SKM-1 treated with dmso at 0.1 percent for 144 hours (cell line): ENCODE measurements at regions not wholly inside any gene's neighbourhood (a gene's known extent, or its start where the extent isn't known, plus 50 kb on each side); places are given as distances from the start of the nearest gene placed in this dataset.

Experiments
- DNase-seq: peaks from one replicate; lab custom pipeline; 2025; ENCODE audit not compliant: unreplicated experiment; lab: John Stamatoyannopoulos, UW

DNA sequence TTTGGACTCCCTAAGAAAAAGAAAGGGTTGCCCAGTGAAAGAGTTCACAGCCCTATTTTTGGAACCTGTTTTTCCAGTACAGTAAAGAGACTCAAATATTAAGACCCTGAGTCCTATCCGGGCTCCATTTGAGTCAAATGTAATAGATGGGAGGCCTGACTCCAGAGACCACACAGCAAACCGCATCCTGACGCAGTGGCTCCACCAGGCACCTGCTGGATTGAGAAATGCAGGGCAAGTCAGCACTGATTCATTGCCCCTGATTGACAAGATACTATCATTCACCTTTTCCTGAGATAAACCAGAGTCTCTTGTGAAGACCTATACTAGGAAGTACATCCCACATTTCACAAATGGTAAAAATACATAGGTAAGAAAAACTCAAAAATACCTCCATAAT, 715.7 kb upstream of the SOX9 start:
- no peak for DNase-seq

DNA sequence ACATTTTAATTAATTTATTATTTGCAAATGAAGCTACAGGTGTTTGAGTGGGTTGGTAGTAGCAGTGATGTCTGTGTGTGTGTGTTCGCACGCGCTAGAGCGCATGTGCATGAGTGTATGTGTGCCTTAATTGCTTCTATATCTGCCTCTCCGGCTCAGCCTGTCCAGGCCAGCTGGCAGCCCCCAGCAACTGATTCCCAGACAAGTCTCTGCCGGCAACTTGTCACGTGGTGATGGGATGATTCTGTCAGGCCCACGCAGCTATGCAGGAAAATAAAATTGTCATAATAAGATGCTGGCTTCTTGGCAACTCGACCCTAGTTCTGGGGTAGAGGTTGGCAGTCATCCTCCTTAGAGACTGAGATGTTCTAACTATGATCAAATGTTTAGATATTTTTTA, 712.8 kb upstream of the SOX9 start:
- no peak for DNase-seq

DNA sequence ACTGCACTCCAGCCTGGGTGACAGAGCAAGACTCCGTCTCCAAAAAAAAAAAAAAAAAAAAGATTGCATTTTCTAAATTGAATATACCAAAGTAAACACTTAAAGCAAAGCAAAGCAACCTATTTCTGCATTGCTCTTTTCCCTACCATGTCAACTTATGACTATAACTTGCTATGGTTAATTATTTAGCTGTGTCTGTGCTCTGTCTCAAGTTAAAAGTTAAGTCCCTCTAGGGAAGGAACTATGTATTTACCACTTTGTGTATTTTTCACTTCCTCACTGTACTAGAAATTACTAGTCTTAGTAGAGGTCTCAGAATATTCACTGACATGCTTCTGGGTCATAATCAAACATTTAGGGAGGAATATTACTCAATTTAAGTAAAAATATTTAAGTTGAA, 711.7 kb upstream of the SOX9 start:
- no peak for DNase-seq

DNA sequence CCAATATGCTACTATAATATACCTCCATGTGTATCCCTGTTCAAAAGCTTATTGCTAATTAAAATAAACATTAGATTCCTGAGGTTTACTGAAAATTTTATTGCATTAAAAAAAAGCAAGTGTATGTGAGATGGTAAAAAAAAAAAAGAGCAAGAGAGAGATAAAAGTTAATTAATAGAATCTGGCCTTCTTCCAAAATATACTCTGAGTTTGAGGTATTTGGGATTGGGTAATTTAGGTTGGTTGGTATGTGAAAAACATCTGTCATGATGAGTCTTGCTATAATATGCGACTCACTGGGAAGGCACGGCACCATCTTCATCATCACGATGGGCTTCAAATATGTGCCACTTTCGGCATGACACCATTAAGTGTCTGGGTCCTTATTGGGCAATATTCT, 711.1 kb upstream of the SOX9 start:
- DNase-seq = no peak

DNA sequence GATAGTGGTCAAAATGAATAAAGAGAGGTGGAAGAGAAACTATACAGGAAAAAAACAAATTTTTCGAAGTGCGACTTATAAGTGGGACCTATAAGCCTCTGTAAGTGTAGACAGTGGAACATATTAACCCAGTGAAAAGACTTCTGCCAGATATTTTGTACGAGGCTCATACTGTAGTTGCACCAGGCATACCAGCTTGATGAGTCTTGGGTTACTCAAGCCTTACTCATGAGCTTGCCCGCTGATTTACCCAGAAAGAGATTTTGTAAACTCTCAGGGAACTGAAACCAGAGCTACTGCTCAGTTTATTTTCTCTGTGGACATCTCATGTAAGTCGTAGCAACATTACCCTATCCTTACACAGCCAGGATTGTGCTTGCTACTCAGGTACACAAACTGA, 708.0 kb upstream of the SOX9 start:
- no peak for DNase-seq

DNA sequence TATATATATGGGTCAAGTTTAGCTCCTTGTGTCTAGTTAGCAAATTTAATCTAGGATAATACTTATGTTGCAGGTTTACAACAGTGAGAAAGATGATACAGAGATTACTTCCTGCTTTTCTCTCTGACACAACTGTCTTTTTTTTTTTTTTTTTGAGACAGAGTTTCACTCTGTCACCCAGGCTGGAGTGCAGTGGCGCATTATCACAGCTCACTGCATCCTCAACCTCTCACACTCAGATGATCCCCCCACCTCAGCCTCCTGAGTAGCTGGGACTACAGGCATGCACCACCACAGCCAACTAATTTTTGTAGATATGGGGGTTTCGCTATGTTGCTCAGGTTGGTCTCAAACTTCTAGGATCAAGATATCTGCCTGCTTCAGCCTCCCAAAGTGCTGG, 706.9 kb upstream of the SOX9 start:
- DNase-seq = no peak

DNA sequence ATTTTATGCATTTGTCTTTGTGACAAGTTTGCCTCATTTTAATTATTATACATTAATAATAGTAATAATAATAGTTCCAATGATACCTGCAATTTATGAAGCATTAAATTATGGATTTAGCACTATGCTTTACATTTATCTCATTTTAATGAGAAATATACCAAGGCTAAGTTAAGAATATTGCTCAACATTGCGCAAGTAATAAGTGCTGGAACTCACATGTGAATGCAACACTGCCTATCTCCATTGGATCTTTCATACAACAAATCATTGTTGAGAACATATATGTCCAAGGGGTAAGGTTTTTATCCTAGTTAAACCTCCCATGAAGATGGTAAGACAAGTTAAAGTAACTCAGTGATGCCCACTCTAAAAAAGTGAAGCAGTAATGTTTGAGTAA, 703.7 kb upstream of the SOX9 start:
- no peak for DNase-seq

DNA sequence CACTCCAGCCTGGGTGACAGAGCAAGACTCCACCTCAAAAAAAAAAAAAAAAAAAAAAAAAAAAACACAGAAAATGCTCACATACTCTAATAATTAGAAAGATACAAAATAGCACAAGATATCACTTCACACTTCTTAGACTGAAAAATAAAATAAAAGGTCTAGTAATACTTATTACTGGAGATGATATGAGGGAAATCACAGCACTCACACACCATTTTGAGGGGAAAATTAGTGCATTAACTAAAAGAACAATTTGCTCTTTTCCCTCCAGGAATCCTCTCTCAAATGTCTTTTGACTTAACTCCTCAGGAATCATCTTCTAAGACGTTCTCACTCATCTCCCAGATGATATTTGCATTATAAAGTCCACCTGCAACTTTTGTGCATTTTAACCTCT, 697.9 kb upstream of the SOX9 start:
- DNase-seq = no peak

DNA sequence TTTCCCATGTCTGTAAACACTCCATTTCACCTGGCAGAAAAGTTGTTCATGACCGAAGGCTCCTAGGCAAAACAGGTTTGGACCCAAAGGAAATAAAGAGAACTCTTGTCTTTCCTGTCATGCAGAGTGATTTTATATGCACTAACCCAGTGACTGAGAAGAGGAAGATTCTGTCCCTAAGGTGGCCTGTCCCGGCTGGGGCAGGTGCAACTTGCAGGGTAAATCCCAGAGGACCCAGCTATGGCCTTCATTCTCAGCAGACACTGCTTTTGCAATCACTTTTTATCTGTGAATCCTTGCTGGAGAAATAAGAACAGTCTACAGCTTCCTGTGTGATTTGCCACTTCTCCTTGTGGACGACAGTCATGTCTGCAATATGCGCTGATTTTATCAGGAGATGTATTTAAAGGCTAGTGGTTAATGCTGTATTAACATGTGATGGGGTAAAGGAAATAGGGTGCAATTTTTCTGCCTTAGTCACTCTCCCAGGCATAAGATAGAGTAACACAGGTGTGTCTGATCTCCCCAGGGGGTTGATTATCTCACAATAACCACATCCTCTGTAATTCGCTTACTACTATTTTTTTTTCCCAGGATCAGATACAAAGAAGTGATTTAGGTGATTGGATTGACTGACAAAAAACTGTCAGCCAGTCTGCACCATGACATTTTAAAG, 696.8 kb upstream of the SOX9 start:
- DNase-seq = no peak

DNA sequence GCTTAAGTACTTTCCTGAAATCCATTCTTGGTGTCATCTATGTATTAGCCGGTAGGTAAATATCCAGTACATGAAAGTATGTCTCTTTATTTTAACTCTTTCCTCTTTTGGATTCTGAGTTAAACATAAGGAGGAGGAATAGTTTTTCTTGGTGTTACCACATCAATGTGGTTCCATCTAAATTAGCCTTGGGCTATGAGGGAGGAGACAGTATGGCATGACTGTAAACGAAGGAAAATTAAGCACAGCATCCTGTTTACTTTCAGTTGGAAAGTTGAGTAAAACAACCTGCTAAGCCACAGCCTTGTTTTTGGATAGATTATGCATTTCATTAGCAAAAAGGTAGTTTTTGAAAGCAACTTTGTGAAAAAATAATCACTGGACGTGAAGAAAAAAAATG, 693.0 kb upstream of the SOX9 start:
- no peak for DNase-seq

DNA sequence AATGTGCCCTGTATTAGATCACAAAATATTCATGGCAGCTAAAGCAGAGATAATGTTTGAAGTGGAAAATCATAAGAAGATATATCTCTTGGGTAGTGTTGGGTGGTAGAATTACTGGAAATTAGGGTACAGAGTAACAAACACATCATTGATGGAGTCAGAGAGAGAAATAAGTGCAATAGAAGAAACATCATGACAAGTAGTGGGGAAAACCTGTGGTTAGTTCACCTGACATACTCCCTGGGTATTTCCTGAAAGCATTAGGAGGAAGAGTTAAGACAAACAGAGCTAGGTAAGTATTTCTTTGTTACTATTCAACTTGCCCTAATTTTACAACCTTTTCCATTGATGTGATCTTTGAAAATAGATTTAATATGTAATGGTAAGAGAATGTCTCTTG, 691.9 kb upstream of the SOX9 start:
- no peak for DNase-seq

DNA sequence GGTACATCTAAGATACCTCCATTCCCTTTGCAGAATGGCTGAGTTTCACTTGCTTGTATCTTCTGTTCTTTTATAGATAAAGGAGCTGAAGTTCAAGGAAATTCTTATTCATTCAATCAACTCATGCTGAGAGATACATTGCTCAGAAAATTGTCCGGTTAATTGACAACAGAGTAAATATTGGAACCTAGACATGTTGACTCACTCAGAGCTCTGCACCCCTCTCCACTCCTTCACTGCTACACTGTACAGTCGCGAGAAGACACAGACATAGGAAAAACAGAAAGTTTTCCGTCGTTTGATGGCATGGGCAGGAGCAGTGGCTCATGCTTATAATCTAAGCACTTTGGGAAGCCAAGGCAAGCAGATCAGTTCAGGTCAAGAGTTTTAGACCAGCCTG, 690.5 kb upstream of the SOX9 start:
- DNase-seq = no peak

DNA sequence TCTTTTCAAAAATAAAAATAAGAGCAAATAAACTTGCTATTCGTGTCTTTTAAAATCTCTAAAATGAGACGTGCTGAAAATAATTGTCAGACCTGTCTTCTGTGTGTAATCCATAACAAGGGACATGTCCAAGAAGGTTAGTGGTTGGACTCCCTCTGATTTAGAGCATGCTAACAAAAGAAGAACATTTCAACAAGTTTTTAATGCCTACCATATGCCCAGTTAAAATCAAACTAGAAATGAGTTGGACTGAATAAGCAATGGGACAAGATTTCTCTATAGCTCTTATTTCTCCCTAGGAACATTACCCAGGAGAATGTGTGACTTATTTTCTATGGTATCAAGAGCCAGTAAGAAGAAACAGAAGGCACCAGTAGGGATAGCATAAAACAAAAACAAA, 689.7 kb upstream of the SOX9 start:
- no peak for DNase-seq

DNA sequence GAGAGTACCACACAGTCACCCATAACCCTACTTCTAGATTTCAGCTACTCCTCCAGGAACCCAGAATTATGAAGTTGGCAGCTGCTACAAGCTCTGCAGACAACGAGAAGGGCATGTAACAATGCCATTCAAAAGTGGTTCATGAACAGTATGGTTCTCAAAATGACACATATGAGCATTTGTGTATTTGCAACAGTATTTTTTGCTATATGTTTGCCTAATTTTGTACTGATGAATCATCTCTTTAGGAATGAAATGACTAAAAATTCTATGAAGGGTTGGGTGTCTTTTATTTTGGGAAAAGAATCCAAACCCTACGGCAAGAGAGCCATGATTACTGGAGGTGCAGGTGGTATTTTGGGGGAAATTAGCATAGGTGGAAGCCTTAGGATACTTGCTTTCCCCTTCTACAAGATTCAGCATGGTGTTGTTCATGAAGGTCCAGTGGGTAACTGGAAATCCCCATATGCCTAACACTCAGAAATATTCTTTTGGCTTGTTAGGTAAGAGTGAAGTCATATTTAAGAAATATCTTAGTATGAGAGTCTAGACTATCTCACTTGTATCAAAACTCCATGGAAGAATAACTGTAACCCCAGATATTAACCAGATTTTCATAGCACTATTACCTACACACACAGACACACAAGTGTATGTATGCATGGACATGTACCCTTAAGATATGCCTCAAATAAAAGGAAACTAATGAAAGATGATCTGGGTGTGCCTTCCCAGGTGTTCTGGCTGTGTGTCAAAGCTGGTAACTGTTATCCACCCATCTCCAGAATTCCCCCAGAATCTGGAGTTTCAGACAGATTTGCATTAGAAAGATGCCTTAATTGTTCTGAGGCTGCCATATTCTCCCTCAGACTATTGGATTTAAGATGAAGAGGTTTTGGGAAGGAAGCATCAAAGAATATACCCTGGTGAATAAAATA, 688.2 kb upstream of the SOX9 start:
- no peak for DNase-seq

DNA sequence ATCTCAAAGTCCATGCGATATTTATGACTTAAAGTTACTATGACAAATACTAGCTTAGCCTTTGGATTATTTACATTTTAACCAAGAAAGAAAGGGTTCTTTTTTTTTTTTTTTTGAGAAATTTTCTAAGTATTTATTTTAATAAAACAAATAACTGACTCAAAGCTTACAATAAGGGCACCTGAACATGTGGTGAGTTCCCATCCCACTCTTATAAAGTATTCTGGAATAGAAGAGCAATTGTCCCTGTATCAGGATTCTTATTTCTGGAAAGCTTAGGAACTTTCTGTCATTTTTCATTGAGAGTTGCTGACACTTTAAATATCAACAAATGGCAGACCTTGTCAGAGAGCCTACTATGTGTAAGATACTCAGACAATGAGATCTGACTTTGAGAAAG, 686.1 kb upstream of the SOX9 start:
- DNase-seq = no peak

DNA sequence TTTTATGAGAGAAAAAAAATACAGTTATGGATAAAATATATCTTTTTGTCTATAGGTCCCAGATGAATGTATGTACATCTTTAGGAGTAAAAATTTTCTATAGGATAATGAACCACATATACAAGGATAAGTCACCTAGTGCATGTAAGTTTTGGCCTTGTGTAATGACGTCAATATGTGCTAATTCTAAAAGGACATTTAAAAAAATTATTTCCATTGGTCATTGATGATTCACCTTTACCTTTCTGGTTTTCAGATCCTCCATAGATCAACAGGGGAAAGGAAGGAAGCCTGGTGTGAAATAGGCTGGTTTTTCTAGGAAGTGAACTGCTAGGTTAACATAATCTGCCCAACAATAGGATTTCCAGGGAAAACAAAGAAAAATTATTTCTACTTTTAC, 684.3 kb upstream of the SOX9 start:
- no peak for DNase-seq

DNA sequence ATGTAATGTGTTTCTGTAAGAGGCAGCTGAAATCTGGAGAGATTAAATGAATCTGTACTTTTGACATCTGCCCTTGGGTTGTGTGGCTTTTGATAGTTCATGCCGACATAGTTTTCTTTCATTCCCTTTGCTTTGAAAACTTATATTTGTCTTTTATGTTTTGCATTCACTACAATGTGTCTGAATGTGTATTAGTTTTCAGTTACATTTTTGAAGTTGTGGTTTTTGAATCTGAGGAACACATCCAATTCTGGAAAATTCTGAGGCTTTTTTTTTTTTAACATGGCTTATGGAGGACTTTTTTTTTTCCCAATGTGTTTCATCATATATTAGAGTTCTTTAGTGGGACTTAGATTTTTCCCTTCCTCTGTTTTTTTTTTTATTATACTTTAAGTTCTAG, 683.7 kb upstream of the SOX9 start:
- DNase-seq = no peak

DNA sequence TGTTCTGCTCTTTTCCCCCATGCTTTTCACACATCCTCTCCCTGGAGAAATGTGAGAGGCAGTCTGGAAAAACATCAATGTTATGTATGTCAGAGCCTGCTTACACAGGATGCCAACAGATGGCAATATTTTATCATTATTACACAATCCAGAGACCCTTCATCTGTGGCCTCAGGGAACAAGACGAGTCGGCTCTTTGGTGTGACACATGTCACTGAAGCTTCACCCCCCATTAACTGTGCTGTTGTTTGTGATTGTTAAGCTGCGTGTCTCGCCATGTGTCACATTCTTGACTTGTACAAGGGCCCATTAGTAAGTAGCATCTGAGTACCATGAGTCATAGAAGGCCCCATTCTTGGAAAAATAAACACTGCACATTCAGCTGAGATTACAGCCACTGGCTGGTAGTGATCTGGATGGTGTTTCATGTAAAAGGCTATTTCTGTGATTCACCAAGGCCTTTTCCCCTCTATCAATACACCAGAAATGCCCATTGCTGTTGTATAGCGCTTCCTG, 682.1 kb upstream of the SOX9 start:
- DNase-seq = no peak

DNA sequence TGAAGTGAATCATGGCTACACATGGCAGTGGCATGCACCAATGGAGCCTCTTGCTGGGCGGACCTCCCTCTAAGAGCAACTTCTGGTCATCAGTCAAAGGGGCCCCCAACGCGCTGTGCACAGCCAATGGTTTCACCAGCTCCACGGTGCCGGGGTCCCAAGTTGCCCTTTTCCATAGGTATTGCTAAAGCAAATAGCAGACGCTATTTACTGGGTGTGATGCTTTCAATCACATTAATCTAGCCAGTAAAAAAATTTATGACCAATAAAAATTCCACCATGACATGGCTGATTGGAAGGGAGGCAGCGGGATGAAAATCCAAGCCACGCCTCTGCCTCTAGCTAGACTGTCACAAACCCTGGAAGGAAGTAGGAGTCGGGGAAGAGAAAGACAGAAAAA, 680.3 kb upstream of the SOX9 start:
- DNase-seq = no peak

DNA sequence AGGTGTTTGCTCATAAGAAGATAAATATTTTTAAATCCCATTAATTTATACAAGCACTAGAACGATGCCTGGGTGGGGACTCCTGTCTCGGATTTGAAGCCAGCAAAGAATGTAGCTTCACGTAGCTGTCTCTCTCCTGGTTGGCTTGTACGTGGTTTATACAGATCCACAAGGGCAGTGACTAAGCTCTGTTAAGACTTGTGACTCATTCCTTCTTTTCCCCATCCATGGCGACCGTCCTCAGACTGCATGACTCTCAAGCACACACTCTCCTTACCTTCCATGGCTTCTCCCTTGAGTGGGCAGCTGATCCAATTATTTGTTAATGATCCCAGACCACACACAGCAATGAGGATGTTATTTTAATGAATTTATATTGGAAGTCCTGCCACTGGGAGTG, 679.7 kb upstream of the SOX9 start:
- no peak for DNase-seq

DNA sequence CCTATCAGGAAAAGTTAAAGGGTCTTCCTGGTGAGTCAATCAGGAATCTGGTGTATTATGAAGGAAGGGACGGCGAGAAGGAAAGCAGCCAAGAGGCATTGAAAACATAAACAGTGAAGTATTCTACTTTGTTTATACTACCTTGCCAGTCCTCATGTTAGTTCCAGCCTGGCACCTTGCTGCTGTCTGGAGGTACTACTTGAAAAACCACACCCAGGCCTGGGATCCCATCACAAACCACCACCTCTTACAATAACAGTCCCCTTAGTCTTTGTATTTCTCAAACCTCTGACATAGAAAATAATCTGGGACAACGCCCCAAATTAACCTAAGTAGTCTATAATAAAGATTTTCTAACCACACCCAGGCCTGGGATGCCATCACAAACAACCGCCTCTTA, 676.7 kb upstream of the SOX9 start:
- DNase-seq = no peak

DNA sequence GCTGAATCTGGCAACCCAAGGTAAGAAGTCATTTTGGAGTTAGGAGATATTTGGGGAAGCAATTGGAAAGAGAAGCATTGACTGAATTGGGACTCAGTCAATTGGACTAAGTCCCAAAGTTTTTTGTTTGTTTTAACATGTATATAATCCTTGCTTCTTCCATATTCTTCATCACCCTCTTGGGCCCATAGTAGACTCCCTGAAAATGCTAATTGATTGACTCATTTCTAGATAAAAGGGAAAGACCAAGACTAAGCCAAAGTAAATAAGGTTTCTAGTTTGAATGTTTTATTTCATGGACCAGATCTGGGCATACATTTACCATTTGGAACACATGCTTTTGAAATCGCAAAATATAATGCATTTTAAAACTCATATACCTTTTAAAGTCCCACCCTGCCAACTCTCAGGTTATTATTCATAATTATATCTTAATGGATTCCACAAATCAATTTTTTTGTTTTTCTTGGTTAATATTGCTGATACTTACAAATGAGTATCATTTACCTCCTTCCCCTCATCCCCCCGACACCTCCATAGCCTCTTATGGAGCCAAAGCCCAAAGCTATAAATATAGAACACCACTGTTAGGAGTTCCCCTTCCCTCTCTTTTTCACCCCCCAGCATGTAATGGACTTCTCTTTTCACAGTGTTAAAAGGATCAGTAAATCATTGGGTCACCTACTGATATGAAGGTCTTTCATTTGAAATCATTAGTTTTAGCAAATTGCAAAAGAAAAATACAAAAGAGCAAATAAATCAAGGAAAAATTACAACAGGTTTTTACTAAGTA, 674.0 kb upstream of the SOX9 start:
- DNase-seq = no peak
